Upper lobe of left lung (tissue), 4 donors: ENCODE measurements at regions not wholly inside any gene's neighbourhood (a gene's known extent, or its start where the extent isn't known, plus 50 kb on each side); places are given as distances from the start of the nearest gene placed in this dataset.

Source experiments
- EP300 ChIP-seq, 4 donors: sonication (generic); formaldehyde crosslinking; IDR thresholded peaks; one replicate each; pipeline ENCODE4 v1.5.1; 2017; ENCODE audit warnings: antibody characterized with exemption in 4 of 4, control low read depth in 2 of 4
- POLR2A ChIP-seq, 4 donors: fragments of 450-650 bp; IDR thresholded peaks; one replicate each; pipeline ENCODE4 v1.5.1; 2016 to 2017; ENCODE audit warnings: antibody characterized with exemption in 4 of 4, mild to moderate bottlenecking in 2 of 4
- POLR2AphosphoS5 ChIP-seq, 2 donors: sonication (generic); formaldehyde crosslinking; IDR thresholded peaks; one replicate each; pipeline ENCODE4 v1.5.1; 2017; ENCODE audit warnings: antibody characterized with exemption in 2 of 2
- TF ChIP-seq, protein P1 (sequence below), 6 experiments: fragments of 450-650 bp in 4 of 6; fragments of 200-600 bp in 2 of 6; sonication (generic) in 2 of 6; IDR thresholded peaks; one replicate each; pipeline ENCODE4 v1.5.1; 2016 to 2019; ENCODE audit warnings: antibody characterized with exemption in 6 of 6

DNA sequence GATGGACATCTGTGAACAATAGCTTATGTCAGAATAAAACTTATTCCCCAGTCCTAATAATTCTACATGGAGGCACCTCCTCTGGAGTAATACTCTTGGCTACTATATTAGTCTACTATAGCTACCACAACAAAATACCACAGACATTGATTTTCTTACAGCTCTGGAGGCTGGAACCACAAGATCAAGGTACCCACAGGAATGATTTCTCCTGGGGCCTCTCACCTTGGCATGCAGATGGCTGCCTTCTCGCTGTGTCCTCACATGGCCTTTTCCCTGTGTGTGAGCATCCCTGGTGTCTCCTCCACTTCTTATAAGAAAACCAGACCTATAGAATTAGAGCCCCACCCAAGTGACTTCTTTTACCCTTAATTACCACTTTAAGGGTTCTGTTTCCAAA, 244.3 kb downstream of the BARHL2 start:
- TF ChIP-seq, protein P1, sequence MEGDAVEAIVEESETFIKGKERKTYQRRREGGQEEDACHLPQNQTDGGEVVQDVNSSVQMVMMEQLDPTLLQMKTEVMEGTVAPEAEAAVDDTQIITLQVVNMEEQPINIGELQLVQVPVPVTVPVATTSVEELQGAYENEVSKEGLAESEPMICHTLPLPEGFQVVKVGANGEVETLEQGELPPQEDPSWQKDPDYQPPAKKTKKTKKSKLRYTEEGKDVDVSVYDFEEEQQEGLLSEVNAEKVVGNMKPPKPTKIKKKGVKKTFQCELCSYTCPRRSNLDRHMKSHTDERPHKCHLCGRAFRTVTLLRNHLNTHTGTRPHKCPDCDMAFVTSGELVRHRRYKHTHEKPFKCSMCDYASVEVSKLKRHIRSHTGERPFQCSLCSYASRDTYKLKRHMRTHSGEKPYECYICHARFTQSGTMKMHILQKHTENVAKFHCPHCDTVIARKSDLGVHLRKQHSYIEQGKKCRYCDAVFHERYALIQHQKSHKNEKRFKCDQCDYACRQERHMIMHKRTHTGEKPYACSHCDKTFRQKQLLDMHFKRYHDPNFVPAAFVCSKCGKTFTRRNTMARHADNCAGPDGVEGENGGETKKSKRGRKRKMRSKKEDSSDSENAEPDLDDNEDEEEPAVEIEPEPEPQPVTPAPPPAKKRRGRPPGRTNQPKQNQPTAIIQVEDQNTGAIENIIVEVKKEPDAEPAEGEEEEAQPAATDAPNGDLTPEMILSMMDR (IDR thresholded peaks at IDR 0.05): no peak
- TF ChIP-seq EP300 (IDR thresholded peaks at IDR 0.05): no peak
- no peak for TF ChIP-seq POLR2A (IDR thresholded peaks at IDR 0.05)
- TF ChIP-seq POLR2AphosphoS5 (IDR thresholded peaks at IDR 0.05): no peak
